ENCODE measurements at regions not wholly inside any gene's neighbourhood (a gene's known extent, or its start where the extent isn't known, plus 50 kb on each side); places are given as distances from the start of the nearest gene placed in this dataset.

- H3K9me3 ChIP-seq (replicated peaks in 1 of 2; ENCODE audit: control insufficient read depth in 2 of 2, insufficient read depth in 1 of 2, low read depth in 1 of 2, low read length in 2 of 2), result no peaks in the 10 kb centered on the region
- no peak overlapping the region for H4K91ac ChIP-seq (ENCODE audit: low read depth, low read length, poor library complexity)
- WGBS, 2 donors (ENCODE audit: extremely low coverage in 2 of 2, insufficient read length in 2 of 2, insufficient replicate concordance in 1 of 2), result no CpG with 5 or more reads among the region's 2 CpGs
- H3K9ac ChIP-seq (ENCODE audit: low read depth, low read length, poor library complexity), result no peak overlapping the region
- no peaks in the 10 kb centered on the region for H3K36me3 ChIP-seq (replicated peaks in 1 of 2; ENCODE audit: control insufficient read depth in 2 of 2, insufficient read depth in 2 of 2, low read length in 2 of 2)
- H3K4ac ChIP-seq (ENCODE audit: low read length), result no peak overlapping the region
- no peaks in the 10 kb centered on the region for H3K4me1 ChIP-seq (ENCODE audit: control insufficient read depth in 2 of 2, insufficient read depth in 1 of 2, low read depth in 1 of 2, low read length in 2 of 2)
- no peaks in the 10 kb centered on the region for H3K79me1 ChIP-seq (ENCODE audit: low read depth, low read length)
- H2BK5ac ChIP-seq (ENCODE audit: low read length), result no peak overlapping the region
- H2BK120ac ChIP-seq (ENCODE audit: low read depth, low read length), result no peak overlapping the region
- DNase-seq (ENCODE audit: low spot score), result no peak
- no peak overlapping the region for H2BK12ac ChIP-seq (ENCODE audit: low read length)
- H4K8ac ChIP-seq (ENCODE audit: low read depth, low read length), result no peak overlapping the region
- H3K27ac ChIP-seq (replicated peaks; ENCODE audit: low read length), result no peak overlapping the region
- H3K4me3 ChIP-seq (ENCODE audit: low read length in 2 of 2), result no peak overlapping the region
- H2AFZ ChIP-seq (ENCODE audit: low read length), result no peak overlapping the region
- H2AK5ac ChIP-seq (ENCODE audit: low read depth, low read length), result no peak overlapping the region
- H3K18ac ChIP-seq (ENCODE audit: low read length), result no peak overlapping the region
- no peak overlapping the region for H3K23ac ChIP-seq (ENCODE audit: low read depth, low read length, poor library complexity)
- H3K4me2 ChIP-seq (ENCODE audit: insufficient read depth, low read length, poor library complexity, severe bottlenecking), result no peak overlapping the region
- no peak overlapping the region for H2BK15ac ChIP-seq (ENCODE audit: low read length)
- no peak overlapping the region for H3K14ac ChIP-seq (ENCODE audit: low read length)
- no peaks in the 10 kb centered on the region for H3K27me3 ChIP-seq (ENCODE audit: control insufficient read depth in 3 of 3, insufficient read depth in 3 of 3, low read depth in 1 of 3, low read length in 3 of 3)
Observed at GRCh38 chr1:239732770-239733169, 346.4 kb downstream of the CHRM3 start.

GRCh38 chr1:239733995-239734394 lies 347.6 kb downstream of the CHRM3 start:
- no peak for DNase-seq (ENCODE audit: low spot score)
- Histone ChIP-seq H3K27ac (replicated peaks; ENCODE audit: low read length) (no peak overlapping the region), H3K4me2 (ENCODE audit: insufficient read depth, low read length, poor library complexity, severe bottlenecking) (no peak overlapping the region), H3K9me3 (replicated peaks in 1 of 2; ENCODE audit: control insufficient read depth in 2 of 2, insufficient read depth in 1 of 2, low read depth in 1 of 2, low read length in 2 of 2) (no peaks in the 10 kb centered on the region), H4K8ac (ENCODE audit: low read depth, low read length) (no peak overlapping the region), H3K4me3 (ENCODE audit: low read length in 2 of 2) (no peak overlapping the region), H2BK15ac (ENCODE audit: low read length) (no peak overlapping the region), H3K27me3 (ENCODE audit: control insufficient read depth in 3 of 3, insufficient read depth in 3 of 3, low read depth in 1 of 3, low read length in 3 of 3) (no peaks in the 10 kb centered on the region), H2BK5ac (ENCODE audit: low read length) (no peak overlapping the region), H3K14ac (ENCODE audit: low read length) (no peak overlapping the region), H3K18ac (ENCODE audit: low read length) (no peak overlapping the region), H4K91ac (ENCODE audit: low read depth, low read length, poor library complexity) (no peak overlapping the region), H2AFZ (ENCODE audit: low read length) (no peak overlapping the region), H3K79me1 (ENCODE audit: low read depth, low read length) (no peaks in the 10 kb centered on the region), H3K4me1 (ENCODE audit: control insufficient read depth in 2 of 2, insufficient read depth in 1 of 2, low read depth in 1 of 2, low read length in 2 of 2) (no peaks in the 10 kb centered on the region), H3K4ac (ENCODE audit: low read length) (no peak overlapping the region), H3K23ac (ENCODE audit: low read depth, low read length, poor library complexity) (no peak overlapping the region), H3K9ac (ENCODE audit: low read depth, low read length, poor library complexity) (no peak overlapping the region), H2AK5ac (ENCODE audit: low read depth, low read length) (no peak overlapping the region), H2BK120ac (ENCODE audit: low read depth, low read length) (no peak overlapping the region), H3K36me3 (replicated peaks in 1 of 2; ENCODE audit: control insufficient read depth in 2 of 2, insufficient read depth in 2 of 2, low read length in 2 of 2) (no peaks in the 10 kb centered on the region), H2BK12ac (ENCODE audit: low read length) (no peak overlapping the region)
- no CpG with 5 or more reads among the region's 3 CpGs for WGBS, 2 donors (ENCODE audit: extremely low coverage in 2 of 2, insufficient read length in 2 of 2, insufficient replicate concordance in 1 of 2)

- WGBS, 2 donors (ENCODE audit: extremely low coverage in 2 of 2, insufficient read length in 2 of 2, insufficient replicate concordance in 1 of 2), result no CpG with 5 or more reads among the region's 2 CpGs
- Histone ChIP-seq H2AFZ (ENCODE audit: low read length) (no peak overlapping the region), H3K18ac (ENCODE audit: low read length) (no peak overlapping the region), H3K27me3 (ENCODE audit: control insufficient read depth in 3 of 3, insufficient read depth in 3 of 3, low read depth in 1 of 3, low read length in 3 of 3) (no peaks in the 10 kb centered on the region), H4K8ac (ENCODE audit: low read depth, low read length) (no peak overlapping the region), H2AK5ac (ENCODE audit: low read depth, low read length) (no peak overlapping the region), H2BK15ac (ENCODE audit: low read length) (no peak overlapping the region), H2BK120ac (ENCODE audit: low read depth, low read length) (no peak overlapping the region), H3K27ac (replicated peaks; ENCODE audit: low read length) (no peak overlapping the region), H3K9me3 (replicated peaks in 1 of 2; ENCODE audit: control insufficient read depth in 2 of 2, insufficient read depth in 1 of 2, low read depth in 1 of 2, low read length in 2 of 2) (no peaks in the 10 kb centered on the region), H3K4me2 (ENCODE audit: insufficient read depth, low read length, poor library complexity, severe bottlenecking) (no peak overlapping the region), H3K9ac (ENCODE audit: low read depth, low read length, poor library complexity) (no peak overlapping the region), H2BK12ac (ENCODE audit: low read length) (no peak overlapping the region), H4K91ac (ENCODE audit: low read depth, low read length, poor library complexity) (no peak overlapping the region), H3K4me1 (ENCODE audit: control insufficient read depth in 2 of 2, insufficient read depth in 1 of 2, low read depth in 1 of 2, low read length in 2 of 2) (no peaks in the 10 kb centered on the region), H3K36me3 (replicated peaks in 1 of 2; ENCODE audit: control insufficient read depth in 2 of 2, insufficient read depth in 2 of 2, low read length in 2 of 2) (no peaks in the 10 kb centered on the region), H3K23ac (ENCODE audit: low read depth, low read length, poor library complexity) (no peak overlapping the region), H2BK5ac (ENCODE audit: low read length) (no peak overlapping the region), H3K4me3 (ENCODE audit: low read length in 2 of 2) (no peak overlapping the region), H3K79me1 (ENCODE audit: low read depth, low read length) (no peaks in the 10 kb centered on the region), H3K14ac (ENCODE audit: low read length) (no peak overlapping the region), H3K4ac (ENCODE audit: low read length) (no peak overlapping the region)
- no peak for DNase-seq (ENCODE audit: low spot score)
Observed at GRCh38 chr1:239735111-239735510, 348.7 kb downstream of the CHRM3 start.

- Histone ChIP-seq H3K4me2 (ENCODE audit: insufficient read depth, low read length, poor library complexity, severe bottlenecking) (no peak overlapping the region), H3K36me3 (replicated peaks in 1 of 2; ENCODE audit: control insufficient read depth in 2 of 2, insufficient read depth in 2 of 2, low read length in 2 of 2) (no peaks in the 10 kb centered on the region), H3K9me3 (replicated peaks in 1 of 2; ENCODE audit: control insufficient read depth in 2 of 2, insufficient read depth in 1 of 2, low read depth in 1 of 2, low read length in 2 of 2) (no peaks in the 10 kb centered on the region), H4K91ac (ENCODE audit: low read depth, low read length, poor library complexity) (no peak overlapping the region), H2BK15ac (ENCODE audit: low read length) (no peak overlapping the region), H3K14ac (ENCODE audit: low read length) (no peak overlapping the region), H2BK12ac (ENCODE audit: low read length) (no peak overlapping the region), H3K79me1 (ENCODE audit: low read depth, low read length) (no peaks in the 10 kb centered on the region), H2BK5ac (ENCODE audit: low read length) (no peak overlapping the region), H3K9ac (ENCODE audit: low read depth, low read length, poor library complexity) (no peak overlapping the region), H4K8ac (ENCODE audit: low read depth, low read length) (no peak overlapping the region), H3K27me3 (ENCODE audit: control insufficient read depth in 3 of 3, insufficient read depth in 3 of 3, low read depth in 1 of 3, low read length in 3 of 3) (no peaks in the 10 kb centered on the region), H3K18ac (ENCODE audit: low read length) (no peak overlapping the region), H3K4ac (ENCODE audit: low read length) (no peak overlapping the region), H2AFZ (ENCODE audit: low read length) (no peak overlapping the region), H3K4me1 (ENCODE audit: control insufficient read depth in 2 of 2, insufficient read depth in 1 of 2, low read depth in 1 of 2, low read length in 2 of 2) (no peaks in the 10 kb centered on the region), H3K23ac (ENCODE audit: low read depth, low read length, poor library complexity) (no peak overlapping the region), H3K27ac (replicated peaks; ENCODE audit: low read length) (no peak overlapping the region), H3K4me3 (ENCODE audit: low read length in 2 of 2) (no peak overlapping the region), H2BK120ac (ENCODE audit: low read depth, low read length) (no peak overlapping the region), H2AK5ac (ENCODE audit: low read depth, low read length) (no peak overlapping the region)
- WGBS, 2 donors (ENCODE audit: extremely low coverage in 2 of 2, insufficient read length in 2 of 2, insufficient replicate concordance in 1 of 2), result no CpG with 5 or more reads among the region's 2 CpGs
- DNase-seq (ENCODE audit: low spot score), result no peak
Observed at GRCh38 chr1:239736479-239736878, 350.1 kb downstream of the CHRM3 start.
